Colonic mucosa (tissue), 4 donors: ENCODE measurements at regions not wholly inside any gene's neighbourhood (a gene's known extent, or its start where the extent isn't known, plus 50 kb on each side); places are given as distances from the start of the nearest gene placed in this dataset.

Experiments
- DNase-seq: peaks from one replicate; pipeline ENCODE4 v3.0.0-alpha.2; 2020
- H3K27ac ChIP-seq: fragments of 200-600 bp; one replicate; pipeline ENCODE4 v1.8.0; 2021
- H3K27me3 ChIP-seq: fragments of 200-600 bp; one replicate; pipeline ENCODE4 v1.8.0; 2021
- H3K36me3 ChIP-seq: fragments of 200-600 bp; one replicate; pipeline ENCODE4 v1.8.0; 2021
- H3K4me1 ChIP-seq: fragments of 200-600 bp; one replicate; pipeline ENCODE4 v1.8.0; 2021; ENCODE audit warnings: mild to moderate bottlenecking
- H3K4me3 ChIP-seq: fragments of 200-600 bp; one replicate; pipeline ENCODE4 v1.8.0; 2021
- H3K9ac ChIP-seq, 2 donors: one replicate each; pipeline ENCODE4 v1.7.0; 2013; ENCODE audit warnings: control low read depth in 2 of 2, low read depth in 2 of 2, low read length in 2 of 2
- H3K9me3 ChIP-seq: fragments of 200-600 bp; one replicate; pipeline ENCODE4 v1.8.0; 2021
- intact Hi-C: fragments of 100-400 bp; cut with DNase I; formaldehyde crosslinking; loops from one replicate; pipeline ENCODE4 v1.14.1; 2022
- TF ChIP-seq, protein P1 (sequence below): fragments of 200-600 bp; IDR thresholded peaks from one replicate; pipeline ENCODE4 v1.8.0; 2022; ENCODE audit warnings: antibody characterized with exemption, mild to moderate bottlenecking
- donor health status: healthy.
- donor health status: DM: no; HTN: no; CAD: no.
- donor health status: DM: no; HTN: no; CAD: no.

DNA sequence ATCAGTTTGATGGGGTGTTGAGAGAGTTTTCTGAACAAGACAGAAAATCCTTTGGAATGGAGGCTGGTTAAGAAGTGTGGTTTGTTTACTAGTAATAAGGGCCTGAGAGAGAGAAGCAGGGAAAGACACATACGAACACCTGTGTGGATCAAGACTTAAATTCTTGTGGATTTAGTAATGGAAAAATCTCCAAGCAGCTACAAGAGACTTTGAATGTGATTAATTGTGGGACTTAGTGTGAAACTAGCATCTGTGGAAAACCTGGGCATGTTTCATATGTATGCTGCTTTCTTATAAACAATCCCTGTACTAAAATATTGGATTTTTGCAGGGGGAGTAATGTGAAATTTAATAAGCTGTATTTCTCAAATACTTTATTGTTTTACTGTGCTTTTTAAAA is 399.1 kb downstream of the SI start:
- Histone ChIP-seq H3K4me3 (no peak overlapping the region), H3K27ac (no peak overlapping the region), H3K36me3 (no peaks in the 10 kb centered on the region), H3K27me3 (no peaks in the 10 kb centered on the region), H3K9ac (no peak overlapping the region), H3K4me1 (no peaks in the 10 kb centered on the region), H3K9me3 (no peaks in the 10 kb centered on the region)
- TF ChIP-seq, protein P1, sequence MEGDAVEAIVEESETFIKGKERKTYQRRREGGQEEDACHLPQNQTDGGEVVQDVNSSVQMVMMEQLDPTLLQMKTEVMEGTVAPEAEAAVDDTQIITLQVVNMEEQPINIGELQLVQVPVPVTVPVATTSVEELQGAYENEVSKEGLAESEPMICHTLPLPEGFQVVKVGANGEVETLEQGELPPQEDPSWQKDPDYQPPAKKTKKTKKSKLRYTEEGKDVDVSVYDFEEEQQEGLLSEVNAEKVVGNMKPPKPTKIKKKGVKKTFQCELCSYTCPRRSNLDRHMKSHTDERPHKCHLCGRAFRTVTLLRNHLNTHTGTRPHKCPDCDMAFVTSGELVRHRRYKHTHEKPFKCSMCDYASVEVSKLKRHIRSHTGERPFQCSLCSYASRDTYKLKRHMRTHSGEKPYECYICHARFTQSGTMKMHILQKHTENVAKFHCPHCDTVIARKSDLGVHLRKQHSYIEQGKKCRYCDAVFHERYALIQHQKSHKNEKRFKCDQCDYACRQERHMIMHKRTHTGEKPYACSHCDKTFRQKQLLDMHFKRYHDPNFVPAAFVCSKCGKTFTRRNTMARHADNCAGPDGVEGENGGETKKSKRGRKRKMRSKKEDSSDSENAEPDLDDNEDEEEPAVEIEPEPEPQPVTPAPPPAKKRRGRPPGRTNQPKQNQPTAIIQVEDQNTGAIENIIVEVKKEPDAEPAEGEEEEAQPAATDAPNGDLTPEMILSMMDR = no peak
- intact Hi-C loops = no loop called here
- DNase-seq = no peak

DNA sequence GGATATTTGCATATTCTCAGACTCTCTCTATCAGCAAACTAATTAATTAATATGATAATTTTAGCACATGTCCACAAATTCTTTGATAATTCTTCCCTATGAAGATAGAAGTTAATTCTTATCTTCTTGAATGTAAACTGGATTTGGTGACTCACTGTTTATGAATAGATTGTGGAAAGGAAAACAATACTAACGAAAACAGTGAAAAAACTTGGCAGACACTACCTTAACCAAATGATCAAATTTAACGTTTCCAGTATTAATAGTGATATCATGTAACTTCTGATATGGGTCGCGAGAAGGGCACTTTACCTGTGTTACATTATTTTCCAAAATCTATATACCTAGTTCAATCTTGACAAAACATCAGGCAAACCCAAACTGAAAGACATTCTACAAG is 401.0 kb downstream of the SI start:
- TF ChIP-seq, protein P1 = no peak
- H3K4me3 ChIP-seq = no peak overlapping the region
- H3K9me3 ChIP-seq = no peaks in the 10 kb centered on the region
- no peak overlapping the region for H3K9ac ChIP-seq
- DNase-seq = no peak
- H3K27me3 ChIP-seq = no peaks in the 10 kb centered on the region
- H3K27ac ChIP-seq = no peak overlapping the region
- H3K36me3 ChIP-seq = no peaks in the 10 kb centered on the region
- H3K4me1 ChIP-seq = no peaks in the 10 kb centered on the region
- intact Hi-C loops = no loop called here

DNA sequence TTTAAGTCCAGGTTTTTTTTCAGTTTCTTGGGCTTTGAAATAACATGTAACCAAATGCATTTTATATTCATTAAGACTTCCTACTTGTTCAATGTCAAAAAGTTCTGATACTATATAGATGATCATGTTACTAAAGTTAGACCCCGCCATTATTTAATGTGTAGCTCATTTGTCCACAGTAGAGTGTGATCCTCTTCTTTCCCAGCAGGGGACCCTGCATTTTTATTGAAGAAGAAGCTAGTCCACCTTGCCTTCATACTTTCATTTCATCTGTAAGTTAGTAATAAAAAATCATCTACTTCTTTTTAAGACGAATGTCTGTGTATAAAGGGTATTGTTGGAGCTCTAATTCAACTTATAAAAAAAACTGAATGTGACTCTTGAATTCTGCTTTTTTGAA is 404.6 kb downstream of the SI start:
- H3K4me1 ChIP-seq = no peaks in the 10 kb centered on the region
- H3K27ac ChIP-seq = no peak overlapping the region
- intact Hi-C loops = no loop called here
- no peaks in the 10 kb centered on the region for H3K27me3 ChIP-seq
- TF ChIP-seq, protein P1 = no peak
- no peaks in the 10 kb centered on the region for H3K36me3 ChIP-seq
- no peaks in the 10 kb centered on the region for H3K9me3 ChIP-seq
- no peak overlapping the region for H3K4me3 ChIP-seq
- no peak for DNase-seq
- H3K9ac ChIP-seq = no peak overlapping the region

DNA sequence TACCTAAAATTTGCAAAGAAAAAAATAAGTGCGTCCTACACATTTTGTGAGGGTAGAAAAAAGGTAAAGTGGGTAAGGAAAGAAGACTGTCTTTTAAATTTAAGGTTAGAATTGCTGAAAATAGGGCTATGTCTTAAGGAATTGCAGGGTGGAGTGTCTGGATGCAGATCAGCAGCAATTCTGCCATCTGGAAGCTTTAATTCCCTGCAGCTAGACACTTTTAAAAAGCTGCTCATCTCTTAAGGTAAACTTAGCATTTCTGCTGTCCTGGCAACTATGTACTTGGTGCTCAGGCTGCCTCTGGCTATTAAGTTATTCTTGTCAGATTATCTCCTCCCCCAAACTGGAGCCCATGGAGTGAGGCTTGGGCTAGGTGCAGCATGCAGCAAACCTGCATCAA is 420.2 kb downstream of the SI start:
- no peaks in the 10 kb centered on the region for H3K4me1 ChIP-seq
- H3K9ac ChIP-seq = no peak overlapping the region
- no peak for DNase-seq

DNA sequence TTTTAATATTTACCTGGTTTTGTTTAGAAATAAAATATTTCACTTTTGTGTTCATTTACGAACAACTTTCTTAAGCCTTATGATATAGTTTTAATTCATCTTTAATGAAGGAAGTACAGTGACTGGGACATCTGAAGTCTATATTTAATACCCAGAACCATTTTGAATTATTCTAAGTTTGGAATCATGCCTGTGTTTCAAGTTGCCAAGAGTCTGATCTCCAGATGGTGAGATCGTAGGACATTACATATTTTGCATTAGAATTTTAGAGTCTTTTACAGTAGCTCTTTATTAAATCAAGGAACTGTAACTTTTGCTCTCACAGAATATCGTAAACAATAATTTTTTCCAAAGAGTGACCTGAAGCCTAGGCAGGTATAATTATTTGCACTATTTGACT is 420.7 kb downstream of the SI start:
- Histone ChIP-seq H3K27me3 (no peaks in the 10 kb centered on the region), H3K4me1 (no peaks in the 10 kb centered on the region), H3K9ac (no peak overlapping the region), H3K27ac (no peak overlapping the region), H3K4me3 (no peak overlapping the region), H3K9me3 (no peaks in the 10 kb centered on the region), H3K36me3 (no peaks in the 10 kb centered on the region)
- DNase-seq = no peak
- intact Hi-C loops = no loop called here
- TF ChIP-seq, protein P1 = no peak

More for the DNA sequence above, 420.2 kb downstream of the SI start:
- Histone ChIP-seq H3K4me3 (no peak overlapping the region), H3K36me3 (no peaks in the 10 kb centered on the region), H3K27me3 (no peaks in the 10 kb centered on the region), H3K9me3 (no peaks in the 10 kb centered on the region), H3K27ac (no peak overlapping the region)
- intact Hi-C loops = no loop called here
- TF ChIP-seq, protein P1 = no peak

DNA sequence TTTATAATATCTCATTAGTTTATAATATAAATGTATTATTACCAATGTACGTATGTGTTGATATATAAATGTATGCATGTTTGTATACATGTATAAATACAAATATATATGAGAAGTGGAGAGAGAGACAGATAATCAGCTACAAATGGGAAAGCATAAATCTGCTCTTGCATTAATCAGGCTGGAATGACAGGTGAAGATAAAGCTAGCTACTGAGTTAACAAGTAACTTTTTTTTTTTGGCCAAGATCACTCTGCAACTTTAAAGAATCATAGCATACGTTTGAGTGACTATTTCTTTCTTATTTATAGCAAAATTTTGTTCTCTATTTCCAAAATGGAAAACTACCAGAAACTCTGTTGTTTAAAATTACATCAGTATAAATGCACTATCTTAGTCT is 422.8 kb downstream of the SI start:
- H3K4me1 ChIP-seq = no peaks in the 10 kb centered on the region
- intact Hi-C loops = no loop called here
- H3K27ac ChIP-seq = no peak overlapping the region
- no peak overlapping the region for H3K9ac ChIP-seq
- DNase-seq = no peak
- no peak overlapping the region for H3K4me3 ChIP-seq
- no peaks in the 10 kb centered on the region for H3K36me3 ChIP-seq
- no peaks in the 10 kb centered on the region for H3K27me3 ChIP-seq
- TF ChIP-seq, protein P1 = no peak
- H3K9me3 ChIP-seq = no peaks in the 10 kb centered on the region
